H1 (cell line): ENCODE measurements at regions not wholly inside any gene's neighbourhood (a gene's known extent, or its start where the extent isn't known, plus 50 kb on each side); places are given as distances from the start of the nearest gene placed in this dataset.

ENCODE experiments used
- CTCF ChIA-PET: fragments of 300-600 bp; sonication (Branson Sonifier 250); formaldehyde crosslinking; loops from one replicate; lab custom pipeline; 2021; ENCODE audit not compliant: partially characterized antibody; lab: Charles Lee
- POLR2A ChIA-PET: fragments of 300-600 bp; sonication (Branson Sonifier 250); formaldehyde crosslinking; loops from one replicate; lab custom pipeline; 2021; ENCODE audit warnings: inconsistent platforms; ENCODE audit not compliant: partially characterized antibody; lab: Charles Lee
- DNase-seq, 2 experiments: peaks; one replicate each; pipeline versions ENCODE4 v3.0.0 to v3.0.0-alpha.2; 2010 to 2022; ENCODE audit warnings: low spot score in 2 of 2, low read depth in 1 of 2, mixed read lengths in 1 of 2
- FAIRE-seq: peaks from 2 replicates; lab custom pipeline; 2011; peaks lifted over from hg19 to GRCh38; lab: Jason Lieb, UNC
- H2AFZ ChIP-seq: 2 replicates; pipeline ENCODE4 v1.8.1; 2012; ENCODE audit warnings: low read length, inconsistent platforms
- H2AK5ac ChIP-seq: 2 replicates; pipeline ENCODE4 v1.6.1; 2013; ENCODE audit warnings: low read depth, low read length
- H2BK120ac ChIP-seq: replicated peaks from 2 replicates; pipeline ENCODE3; 2013; ENCODE audit warnings: low read depth, low read length, inconsistent platforms
- H2BK12ac ChIP-seq: 2 replicates; pipeline ENCODE4 v1.6.1; 2013; ENCODE audit warnings: low read depth, low read length
- H2BK15ac ChIP-seq: 2 replicates; pipeline ENCODE4 v1.6.1; 2013; ENCODE audit warnings: low read length
- H2BK20ac ChIP-seq: 2 replicates; pipeline ENCODE4 v1.6.1; 2013; ENCODE audit warnings: low read length
- H2BK5ac ChIP-seq: 2 replicates; pipeline ENCODE4 v1.6.1; 2013; ENCODE audit warnings: low read depth, low read length
- H3K14ac ChIP-seq: 2 replicates; pipeline ENCODE4 v1.6.1; 2013; ENCODE audit warnings: inconsistent platforms; ENCODE audit not compliant: insufficient read length
- H3K18ac ChIP-seq: 2 replicates; pipeline ENCODE4 v1.6.1; 2013; ENCODE audit warnings: low read length; ENCODE audit errors: extremely low read depth
- H3K23ac ChIP-seq: 2 replicates; pipeline ENCODE4 v1.6.1; 2013; ENCODE audit warnings: inconsistent platforms; ENCODE audit not compliant: insufficient read length
- H3K23me2 ChIP-seq: 2 replicates; pipeline ENCODE4 v1.6.1; 2013; ENCODE audit warnings: low read depth, low read length
- H3K27ac ChIP-seq: 2 replicates; pipeline ENCODE4 v1.6.1; 2011; ENCODE audit warnings: low read depth, low read length, inconsistent platforms
- H3K27me3 ChIP-seq, 4 experiments: replicated peaks in 1 of 4; 1 replicate in 1 of 4; 2 replicates in 3 of 4; pipeline versions ENCODE4 v1.6.1 to v1.8.1; 2011 to 2013; ENCODE audit warnings: low read length in 3 of 4, mild to moderate bottlenecking in 3 of 4, inconsistent platforms in 2 of 4, mixed read lengths in 2 of 4, moderate library complexity in 1 of 4; ENCODE audit not compliant: control insufficient read depth in 3 of 4, insufficient read depth in 3 of 4; ENCODE audit errors: extremely low read depth in 1 of 4
- H3K36me3 ChIP-seq, 4 experiments: 2 replicates each; pipeline versions ENCODE4 v1.6.1 to v1.8.1; 2011 to 2013; ENCODE audit warnings: mild to moderate bottlenecking in 4 of 4, low read length in 3 of 4, moderate library complexity in 2 of 4, control low read depth in 1 of 4, inconsistent platforms in 1 of 4; ENCODE audit not compliant: insufficient read depth in 4 of 4, control insufficient read depth in 2 of 4
- H3K4ac ChIP-seq: replicated peaks from 2 replicates; pipeline ENCODE3; 2013; ENCODE audit warnings: low read length, low read depth, mixed read lengths, inconsistent platforms; ENCODE audit not compliant: insufficient read length
- H3K4me1 ChIP-seq, 4 experiments: replicated peaks in 1 of 4; 1 replicate in 1 of 4; 2 replicates in 3 of 4; pipeline versions ENCODE4 v1.6.1 to v1.8.1; 2011 to 2013; ENCODE audit warnings: low read length in 3 of 4, inconsistent platforms in 2 of 4, mixed read lengths in 1 of 4; ENCODE audit not compliant: insufficient read depth in 4 of 4, control insufficient read depth in 3 of 4
- H3K4me2 ChIP-seq, 2 experiments: 2 replicates each; pipeline versions ENCODE4 v1.6.1 to v1.8.1; 2011 to 2013; ENCODE audit warnings: low read depth in 2 of 2, low read length in 2 of 2, control low read depth in 1 of 2, inconsistent platforms in 1 of 2, mild to moderate bottlenecking in 1 of 2; ENCODE audit not compliant: insufficient read depth in 1 of 2
- H3K4me3 ChIP-seq, 4 experiments: fragments of 200-600, 300-600 bp in 1 of 4; sonication (generic), shearing (Covaris generic), sonication (Bioruptor Twin) in 1 of 4; 2 replicates each; pipeline versions ENCODE4 v1.5.1 to v1.8.1; 2011 to 2016; ENCODE audit warnings: low read length in 4 of 4, low read depth in 3 of 4, control low read depth in 2 of 4, inconsistent platforms in 2 of 4, mild to moderate bottlenecking in 2 of 4, mixed read lengths in 1 of 4, moderate library complexity in 1 of 4; ENCODE audit not compliant: insufficient read depth in 2 of 4; ENCODE audit errors: extremely low read depth in 1 of 4
- H3K56ac ChIP-seq: replicated peaks from 2 replicates; pipeline ENCODE3; 2013; ENCODE audit warnings: low read depth, mild to moderate bottlenecking, mixed read lengths, low read length, inconsistent platforms; ENCODE audit not compliant: insufficient read length
- H3K79me1 ChIP-seq: 2 replicates; pipeline ENCODE4 v1.6.1; 2013; ENCODE audit warnings: low read depth, low read length, control low read depth
- H3K79me2 ChIP-seq, 2 experiments: 2 replicates each; pipeline versions ENCODE4 v1.6.1 to v1.8.1; 2012 to 2013; ENCODE audit warnings: low read length in 2 of 2, mild to moderate bottlenecking in 2 of 2, inconsistent platforms in 1 of 2; ENCODE audit not compliant: insufficient read depth in 2 of 2, control insufficient read depth in 1 of 2
- H3K9ac ChIP-seq, 4 experiments: replicated peaks in 1 of 4; 1 replicate in 1 of 4; 2 replicates in 3 of 4; pipeline versions ENCODE4 v1.6.1 to v1.8.1; 2011 to 2013; ENCODE audit warnings: low read depth in 3 of 4, low read length in 3 of 4, control low read depth in 2 of 4, mild to moderate bottlenecking in 2 of 4, moderate library complexity in 2 of 4, inconsistent platforms in 1 of 4; ENCODE audit errors: extremely low read depth in 1 of 4
- H3K9me3 ChIP-seq, 2 experiments: 2 replicates each; pipeline versions ENCODE4 v1.6.1 to v1.8.1; 2012 to 2013; ENCODE audit warnings: mild to moderate bottlenecking in 2 of 2, moderate library complexity in 2 of 2, control low read depth in 1 of 2, inconsistent platforms in 1 of 2, low read depth in 1 of 2, low read length in 1 of 2, mixed read lengths in 1 of 2; ENCODE audit not compliant: insufficient read depth in 2 of 2
- H4K20me1 ChIP-seq, 2 experiments: replicated peaks in 1 of 2; 2 replicates each; pipeline versions ENCODE3 to v1.8.1; 2011 to 2013; ENCODE audit warnings: inconsistent platforms in 2 of 2, low read length in 2 of 2, mild to moderate bottlenecking in 1 of 2; ENCODE audit not compliant: insufficient read depth in 2 of 2, control insufficient read depth in 1 of 2
- H4K5ac ChIP-seq: 2 replicates; pipeline ENCODE4 v1.6.1; 2013; ENCODE audit warnings: low read length, low read depth, mixed read lengths, inconsistent platforms; ENCODE audit not compliant: insufficient read length
- H4K8ac ChIP-seq: 2 replicates; pipeline ENCODE4 v1.8.0; 2013; ENCODE audit warnings: mild to moderate bottlenecking, moderate library complexity, low read length, inconsistent platforms; ENCODE audit not compliant: insufficient read depth; ENCODE audit errors: extremely low read depth
- H4K91ac ChIP-seq: replicated peaks from 2 replicates; pipeline ENCODE3; 2013; ENCODE audit warnings: low read length, mixed read lengths, inconsistent platforms; ENCODE audit not compliant: insufficient read length
- BRCA1 ChIP-seq: IDR thresholded peaks from 2 replicates; pipeline ENCODE4 v1.6.1; 2012; ENCODE audit warnings: low read depth, low read length, improper control_type of control experiment
- CBX8 ChIP-seq: fragments of 300-800, 300-1000 bp; sonication (generic); IDR thresholded peaks from 2 replicates; pipeline ENCODE4 v1.7.1; 2016; ENCODE audit warnings: low read depth, low read length, borderline replicate concordance
- CREB1 ChIP-seq: IDR thresholded peaks from 2 replicates; pipeline ENCODE4 v1.6.1; 2012; ENCODE audit warnings: inconsistent platforms
- FOSL1 ChIP-seq: IDR thresholded peaks from 2 replicates; pipeline ENCODE4 v1.6.1; 2011; ENCODE audit warnings: mild to moderate bottlenecking, low read depth, low read length, moderate library complexity; ENCODE audit not compliant: insufficient read depth
- GABPA ChIP-seq: IDR thresholded peaks from 2 replicates; pipeline ENCODE4 v1.6.1; 2011; ENCODE audit warnings: mild to moderate bottlenecking, low read length, moderate library complexity, borderline replicate concordance; ENCODE audit not compliant: insufficient read depth
- HDAC6 ChIP-seq: IDR thresholded peaks from one replicate; pipeline ENCODE4 v1.7.1; 2012; ENCODE audit warnings: low read depth, mild to moderate bottlenecking, inconsistent platforms, low read length, moderate library complexity
- KDM1A ChIP-seq: fragments of 200-600, 300-600 bp; sonication (generic); IDR thresholded peaks from 2 replicates; pipeline ENCODE4 v1.7.1; 2016; ENCODE audit warnings: mild to moderate bottlenecking, low read length, borderline replicate concordance
- KDM4A ChIP-seq: IDR thresholded peaks from one replicate; pipeline ENCODE4 v1.7.1; 2012; ENCODE audit warnings: low read depth, mild to moderate bottlenecking, moderate library complexity, low read length, inconsistent platforms; ENCODE audit not compliant: severe bottlenecking
- NANOG ChIP-seq: IDR thresholded peaks from 2 replicates; pipeline ENCODE4 v1.6.1; 2011; ENCODE audit warnings: low read length, low read depth, mild to moderate bottlenecking, inconsistent platforms; ENCODE audit not compliant: insufficient read depth, poor library complexity, severe bottlenecking
- POU5F1 ChIP-seq: IDR thresholded peaks from 2 replicates; pipeline ENCODE4 v1.6.1; 2011; ENCODE audit warnings: low read depth, mild to moderate bottlenecking, low read length, moderate library complexity
- SIN3A ChIP-seq, 2 experiments: IDR thresholded peaks in 1 of 2; conservative IDR thresholded peaks in 1 of 2; 2 replicates each; pipeline ENCODE4 v1.6.1; 2011 to 2012; ENCODE audit warnings: low read length in 2 of 2, improper control_type of control experiment in 1 of 2, low read depth in 1 of 2, mild to moderate bottlenecking in 1 of 2
- SIRT6 ChIP-seq: IDR thresholded peaks from one replicate; pipeline ENCODE4 v1.7.1; 2012; ENCODE audit warnings: low read length, inconsistent platforms
- SP4 ChIP-seq: IDR thresholded peaks from 2 replicates; pipeline ENCODE4 v1.6.1; 2012; ENCODE audit warnings: low read length, inconsistent platforms
- SRF ChIP-seq: IDR thresholded peaks from 2 replicates; pipeline ENCODE4 v1.6.1; 2011; ENCODE audit warnings: mild to moderate bottlenecking, low read depth, low read length, moderate library complexity
- SUZ12 ChIP-seq: fragments of 200-600 bp; sonication (generic); IDR thresholded peaks from 2 replicates; pipeline ENCODE4 v1.6.1; 2012; ENCODE audit warnings: mild to moderate bottlenecking, inconsistent platforms, low read length, moderate library complexity, mixed read lengths
- TCF12 ChIP-seq: IDR thresholded peaks from 2 replicates; pipeline ENCODE4 v1.6.1; 2011; ENCODE audit warnings: low read depth, mild to moderate bottlenecking, low read length
- whole genome bisulfite sequencing, 2 experiments: shearing (Covaris generic) in 1 of 2; methylation state at CpG; one replicate each; pipeline versions ENCODE4 v1.1.6 to v1.1.7; 2013 to 2015; ENCODE audit warnings: low lambda C conversion rate in 2 of 2, mixed read lengths in 2 of 2, inconsistent platforms in 1 of 2, low coverage in 1 of 2, missing lambda C conversion rate in 1 of 2; ENCODE audit not compliant: insufficient replicate concordance in 2 of 2, insufficient coverage in 1 of 2, insufficient read length in 1 of 2; ENCODE audit errors: extremely low coverage in 1 of 2, missing lambda C conversion rate in 1 of 2; 5-methylcytosine and 5-hydroxymethylcytosine counted together

- Histone ChIP-seq H4K5ac (no peak overlapping the region), H3K79me1 (no peaks in the 10 kb centered on the region), H3K23me2 (no peaks in the 10 kb centered on the region), H3K9me3 (no peaks in the 10 kb centered on the region), H3K23ac (no peak overlapping the region), H3K27me3 (no peaks in the 10 kb centered on the region), H2BK5ac (no peak overlapping the region), H3K4me1 (no peaks in the 10 kb centered on the region), H3K4me3 (no peak overlapping the region), H4K91ac (no peak overlapping the region), H3K36me3 (peaks cover 0 to 6% (median 0%) of the 10 kb centered on the region in 4 experiments; a peak in 1 of 8 replicates), H2AK5ac (no peak overlapping the region), H2BK15ac (no peak overlapping the region), H4K8ac (no peak overlapping the region), H3K14ac (no peak overlapping the region), H2AFZ (no peak overlapping the region), H2BK20ac (no peak overlapping the region), H3K9ac (no peak overlapping the region), H3K79me2 (no peaks in the 10 kb centered on the region), H3K18ac (no peak overlapping the region), H3K27ac (no peak overlapping the region), H3K4ac (no peak overlapping the region), H3K56ac (no peak overlapping the region), H2BK12ac (no peak overlapping the region), H3K4me2 (no peak overlapping the region), H4K20me1 (no peaks in the 10 kb centered on the region), H2BK120ac (no peak overlapping the region)
- FAIRE-seq (no peak), DNase-seq (no peak)
- CTCF ChIA-PET: interaction anchor here (0.6 to 1.8 kb wide), 3 partner anchors 12 to 1122 kb away, joined by 3 to 8 read pairs (median 3); no protein-coding TSS in a partner anchor
- POLR2A ChIA-PET: interaction anchor here (0.8 kb wide), 1 partner anchor 265 kb away, joined by 3 read pairs; no protein-coding TSS in a partner anchor
- WGBS, 2 experiments: 100% methylated on average over 1 of the region's 1 CpG; no CpG with 5 or more reads in 1 of the 2 experiments
- TF ChIP-seq TCF12: no peak
- TF ChIP-seq CBX8: no peak
- no peak for TF ChIP-seq BRCA1
- no peak for TF ChIP-seq SP4
- no peak for TF ChIP-seq SIRT6
- no peak for TF ChIP-seq KDM1A
- TF ChIP-seq SIN3A (conservative IDR thresholded peaks at IDR 0.05 in 1 of 2, IDR thresholded peaks at IDR 0.05 in 1 of 2; ENCODE audit: low read depth in 1 of 2, low read length in 2 of 2): no peak
- TF ChIP-seq POU5F1: no peak
- no peak for TF ChIP-seq GABPA
- no peak for TF ChIP-seq FOSL1
- TF ChIP-seq SUZ12: no peak
- TF ChIP-seq KDM4A: no peak
- no peak for TF ChIP-seq CREB1
- no peak for TF ChIP-seq SRF
- TF ChIP-seq NANOG: no peak
- TF ChIP-seq HDAC6: no peak
These were observed 986.1 kb downstream of the ADGRL2 start for GRCh38 chr1:82786883-82787282.
